Colonic mucosa (tissue), 4 donors: ENCODE measurements at regions not wholly inside any gene's neighbourhood (a gene's known extent, or its start where the extent isn't known, plus 50 kb on each side); places are given as distances from the start of the nearest gene placed in this dataset.

Experiments
- DNase-seq: peaks from one replicate; pipeline ENCODE4 v3.0.0-alpha.2; 2020
- H3K27ac ChIP-seq: fragments of 200-600 bp; one replicate; pipeline ENCODE4 v1.8.0; 2021
- H3K27me3 ChIP-seq: fragments of 200-600 bp; one replicate; pipeline ENCODE4 v1.8.0; 2021
- H3K36me3 ChIP-seq: fragments of 200-600 bp; one replicate; pipeline ENCODE4 v1.8.0; 2021
- H3K4me1 ChIP-seq: fragments of 200-600 bp; one replicate; pipeline ENCODE4 v1.8.0; 2021; ENCODE audit warnings: mild to moderate bottlenecking
- H3K4me3 ChIP-seq: fragments of 200-600 bp; one replicate; pipeline ENCODE4 v1.8.0; 2021
- H3K9ac ChIP-seq, 2 donors: one replicate each; pipeline ENCODE4 v1.7.0; 2013; ENCODE audit warnings: control low read depth in 2 of 2, low read depth in 2 of 2, low read length in 2 of 2
- H3K9me3 ChIP-seq: fragments of 200-600 bp; one replicate; pipeline ENCODE4 v1.8.0; 2021
- CTCF ChIP-seq: fragments of 200-600 bp; IDR thresholded peaks from one replicate; pipeline ENCODE4 v1.8.0; 2022; ENCODE audit warnings: antibody characterized with exemption, mild to moderate bottlenecking
- intact Hi-C: fragments of 100-400 bp; cut with DNase I; formaldehyde crosslinking; loops from one replicate; pipeline ENCODE4 v1.14.1; 2022
- donor health status: healthy.
- donor health status: DM: no; HTN: no; CAD: no.
- donor health status: DM: no; HTN: no; CAD: no.

- Histone ChIP-seq H3K4me1 (no peaks in the 10 kb centered on the region), H3K9ac (no peak overlapping the region), H3K27ac (no peak overlapping the region), H3K4me3 (no peak overlapping the region), H3K27me3 (no peaks in the 10 kb centered on the region), H3K36me3 (no peaks in the 10 kb centered on the region), H3K9me3 (no peaks in the 10 kb centered on the region)
- intact Hi-C loops, result no loop called here
- DNase-seq, result no peak
- no peak for TF ChIP-seq CTCF
These were observed 120.6 kb downstream of the BCHE start for GRCh38 chr3:165716592-165716991.

- H3K27me3 ChIP-seq, result no peaks in the 10 kb centered on the region
- H3K27ac ChIP-seq, result no peak overlapping the region
- no peaks in the 10 kb centered on the region for H3K36me3 ChIP-seq
- TF ChIP-seq CTCF, result no peak
- intact Hi-C loops, result no loop called here
- H3K9ac ChIP-seq, result no peak overlapping the region
- DNase-seq, result no peak
- no peak overlapping the region for H3K4me3 ChIP-seq
- no peaks in the 10 kb centered on the region for H3K9me3 ChIP-seq
- H3K4me1 ChIP-seq, result no peaks in the 10 kb centered on the region
These were observed 123.7 kb downstream of the BCHE start for GRCh38 chr3:165713479-165713878.

- Histone ChIP-seq H3K4me1 (no peaks in the 10 kb centered on the region), H3K4me3 (no peak overlapping the region), H3K9ac (no peak overlapping the region), H3K36me3 (no peaks in the 10 kb centered on the region), H3K27me3 (no peaks in the 10 kb centered on the region), H3K9me3 (no peaks in the 10 kb centered on the region), H3K27ac (no peak overlapping the region)
- intact Hi-C loops, result no loop called here
- TF ChIP-seq CTCF, result no peak
- no peak for DNase-seq
These were observed 124.8 kb downstream of the BCHE start for GRCh38 chr3:165712382-165712781.

GRCh38 chr3:165697910-165698309 is 139.3 kb downstream of the BCHE start:
- Histone ChIP-seq H3K4me3 (no peak overlapping the region), H3K9me3 (no peaks in the 10 kb centered on the region), H3K27ac (no peak overlapping the region), H3K9ac (no peak overlapping the region), H3K36me3 (no peaks in the 10 kb centered on the region), H3K4me1 (no peaks in the 10 kb centered on the region), H3K27me3 (no peaks in the 10 kb centered on the region)
- no peak for DNase-seq
- intact Hi-C loops, result no loop called here
- no peak for TF ChIP-seq CTCF

GRCh38 chr3:165696496-165696895 is 140.7 kb downstream of the BCHE start:
- Histone ChIP-seq H3K9ac (no peak overlapping the region), H3K27me3 (no peaks in the 10 kb centered on the region), H3K36me3 (no peaks in the 10 kb centered on the region), H3K4me3 (no peak overlapping the region), H3K27ac (no peak overlapping the region), H3K9me3 (no peaks in the 10 kb centered on the region), H3K4me1 (no peaks in the 10 kb centered on the region)
- no peak for TF ChIP-seq CTCF
- DNase-seq, result no peak
- intact Hi-C loops, result no loop called here

- no peak for DNase-seq
- no peak for TF ChIP-seq CTCF
- H3K4me3 ChIP-seq, result no peak overlapping the region
These were observed 153.3 kb downstream of the BCHE start for GRCh38 chr3:165683947-165684346.

More at GRCh38 chr3:165683947-165684346, 153.3 kb downstream of the BCHE start:
- H3K27ac ChIP-seq, result no peak overlapping the region
- H3K9ac ChIP-seq, result no peak overlapping the region
- no peaks in the 10 kb centered on the region for H3K36me3 ChIP-seq
- intact Hi-C loops, result no loop called here
- no peaks in the 10 kb centered on the region for H3K27me3 ChIP-seq
- H3K9me3 ChIP-seq, result no peaks in the 10 kb centered on the region
- H3K4me1 ChIP-seq, result no peaks in the 10 kb centered on the region
